Natural killer cell (primary cell): ENCODE measurements at regions not wholly inside any gene's neighbourhood (a gene's known extent, or its start where the extent isn't known, plus 50 kb on each side); places are given as distances from the start of the nearest gene placed in this dataset.
"Not testable (repeated sequence)": the region's sequence is repeated elsewhere in the genome, so short reads cannot be mapped to it uniquely, and the experiment has no call there.

Source experiments
- ATAC-seq, 3 donors: fragments of 150-1000 bp in 2 of 3; fragments of 200-7000 bp in 1 of 3; cut with Tn5 transposase; 1 replicate in 1 of 3; 2 replicates in 2 of 3; pipeline ENCODE4 v1.10.0; 2021; ENCODE audit warnings: mild to moderate bottlenecking in 2 of 3, moderate library complexity in 2 of 3
- DNase-seq, 2 donors: peaks; one replicate each; pipeline versions ENCODE4 v3.0.0 to v3.0.0-alpha.2; 2013 to 2021; ENCODE audit warnings: mixed read lengths in 1 of 2
- H3K27ac ChIP-seq: one replicate; pipeline ENCODE4 v1.5.1; 2013; ENCODE audit warnings: mild to moderate bottlenecking, low read length
- H3K27me3 ChIP-seq: one replicate; pipeline ENCODE4 v1.6.1; 2013; ENCODE audit warnings: low read length; ENCODE audit not compliant: control insufficient read depth, insufficient read depth
- H3K36me3 ChIP-seq: one replicate; pipeline ENCODE4 v1.6.1; 2013; ENCODE audit warnings: low read length; ENCODE audit not compliant: control insufficient read depth, insufficient read depth
- H3K4me1 ChIP-seq: one replicate; pipeline ENCODE4 v1.6.1; 2013; ENCODE audit warnings: low read length; ENCODE audit not compliant: control insufficient read depth, insufficient read depth
- H3K4me3 ChIP-seq: one replicate; pipeline ENCODE4 v1.5.1; 2013; ENCODE audit warnings: low read length
- H3K9me3 ChIP-seq: one replicate; pipeline ENCODE4 v1.6.1; 2013; ENCODE audit warnings: low read length; ENCODE audit not compliant: control insufficient read depth, insufficient read depth
- H3K27ac Mint-ChIP-seq, 2 donors: one replicate each; pipeline ENCODE4 v1.8.0; 2022; ENCODE audit warnings: mild to moderate bottlenecking in 2 of 2, mixed read lengths in 2 of 2, moderate library complexity in 1 of 2
- H3K27me3 Mint-ChIP-seq, 2 donors: one replicate each; pipeline ENCODE4 v1.8.0; 2022; ENCODE audit warnings: low read depth in 2 of 2, mixed read lengths in 2 of 2
- H3K36me3 Mint-ChIP-seq: one replicate; pipeline ENCODE4 v1.8.0; 2022; ENCODE audit warnings: mixed read lengths
- H3K4me1 Mint-ChIP-seq, 2 donors: one replicate each; pipeline ENCODE4 v1.8.0; 2022; ENCODE audit warnings: mixed read lengths in 2 of 2
- H3K4me3 Mint-ChIP-seq: one replicate; pipeline ENCODE4 v1.8.0; 2022; ENCODE audit warnings: mild to moderate bottlenecking, moderate library complexity, mixed read lengths
- H3K9me3 Mint-ChIP-seq, 2 donors: one replicate each; pipeline ENCODE4 v1.8.0; 2022; ENCODE audit warnings: mixed read lengths in 2 of 2
- CTCF ChIP-seq: fragments of 200-600 bp; IDR thresholded peaks from one replicate; pipeline ENCODE4 v1.8.0; 2022; ENCODE audit warnings: antibody characterized with exemption
- WGBS: methylation state at CpG from one replicate; pipeline ENCODE4 v1.1.7; 2013; ENCODE audit warnings: missing lambda C conversion rate; ENCODE audit not compliant: insufficient coverage; 5-methylcytosine and 5-hydroxymethylcytosine counted together
- intact Hi-C: fragments of 100-400 bp; cut with micrococcal nuclease; formaldehyde crosslinking; loops from one replicate; pipeline ENCODE4 v1.14.2; 2022

GRCh38 chr11:28910926-28911325, 802.7 kb downstream of the METTL15 start:
- H3K27ac Mint-ChIP-seq: no peak overlapping the region
- WGBS: 86% methylated on average over 2 of the region's 2 CpGs
- TF ChIP-seq CTCF: no peak
- intact Hi-C loops: no loop called here
- Histone ChIP-seq H3K4me1 (no peaks in the 10 kb centered on the region), H3K36me3 (no peaks in the 10 kb centered on the region), H3K27ac (no peak overlapping the region), H3K4me3 (no peak overlapping the region), H3K9me3 (no peaks in the 10 kb centered on the region), H3K27me3 (no peaks in the 10 kb centered on the region)
- H3K36me3 Mint-ChIP-seq: peaks cover 16% of the 10 kb centered on the region
- no peak for DNase-seq
- no peaks in the 10 kb centered on the region for H3K27me3 Mint-ChIP-seq
- no peak for ATAC-seq
- H3K4me3 Mint-ChIP-seq: no peak overlapping the region
- H3K4me1 Mint-ChIP-seq: no peaks in the 10 kb centered on the region
- H3K9me3 Mint-ChIP-seq: peaks cover 13 to 25% of the 10 kb centered on the region in 2 donors

- Histone ChIP-seq H3K36me3 (no peaks in the 10 kb centered on the region), H3K27ac (no peak overlapping the region), H3K27me3 (no peaks in the 10 kb centered on the region), H3K9me3 (no peaks in the 10 kb centered on the region), H3K4me1 (no peaks in the 10 kb centered on the region), H3K4me3 (no peak overlapping the region)
- intact Hi-C loops: no loop called here
- ATAC-seq (no peak), DNase-seq (no peak)
- WGBS: 67% methylated on average over 2 of the region's 2 CpGs
- H3K27ac Mint-ChIP-seq: no peak overlapping the region
- no peaks in the 10 kb centered on the region for H3K36me3 Mint-ChIP-seq
- H3K9me3 Mint-ChIP-seq: peaks cover 10 to 25% of the 10 kb centered on the region in 2 donors
- H3K4me1 Mint-ChIP-seq: no peaks in the 10 kb centered on the region
- no peak for TF ChIP-seq CTCF
- no peak overlapping the region for H3K4me3 Mint-ChIP-seq
- no peaks in the 10 kb centered on the region for H3K27me3 Mint-ChIP-seq
These were observed 795.5 kb downstream of the METTL15 start for GRCh38 chr11:28903716-28904115.

- Histone ChIP-seq H3K27ac (no peak overlapping the region), H3K36me3 (no peaks in the 10 kb centered on the region), H3K9me3 (no peaks in the 10 kb centered on the region), H3K4me3 (no peak overlapping the region), H3K27me3 (no peaks in the 10 kb centered on the region), H3K4me1 (no peaks in the 10 kb centered on the region)
- intact Hi-C loops: no loop called here
- Mint-ChIP-seq H3K4me3 (no peak overlapping the region), H3K27me3 (no peaks in the 10 kb centered on the region), H3K27ac (no peak overlapping the region), H3K36me3 (no peaks in the 10 kb centered on the region), H3K9me3 (peaks cover 10 to 18% of the 10 kb centered on the region in 2 donors), H3K4me1 (no peaks in the 10 kb centered on the region)
- ATAC-seq (no peak), DNase-seq (no peak)
- no CpG with 5 or more reads among the region's 3 CpGs for WGBS
- TF ChIP-seq CTCF: no peak
These were observed 792.2 kb downstream of the METTL15 start for GRCh38 chr11:28900427-28900826.

- Mint-ChIP-seq H3K36me3 (no peaks in the 10 kb centered on the region), H3K27ac (no peak overlapping the region), H3K9me3 (peaks cover 10 to 14% of the 10 kb centered on the region in 2 donors), H3K4me1 (no peaks in the 10 kb centered on the region), H3K27me3 (no peaks in the 10 kb centered on the region), H3K4me3 (no peak overlapping the region)
- Histone ChIP-seq H3K4me1 (no peaks in the 10 kb centered on the region), H3K4me3 (no peak overlapping the region), H3K9me3 (no peaks in the 10 kb centered on the region), H3K36me3 (no peaks in the 10 kb centered on the region), H3K27ac (no peak overlapping the region), H3K27me3 (no peaks in the 10 kb centered on the region)
- DNase-seq (no peak), ATAC-seq (no peak)
- intact Hi-C loops: no loop called here
- no peak for TF ChIP-seq CTCF
These were observed 791.5 kb downstream of the METTL15 start for GRCh38 chr11:28899706-28900105.

DNA sequence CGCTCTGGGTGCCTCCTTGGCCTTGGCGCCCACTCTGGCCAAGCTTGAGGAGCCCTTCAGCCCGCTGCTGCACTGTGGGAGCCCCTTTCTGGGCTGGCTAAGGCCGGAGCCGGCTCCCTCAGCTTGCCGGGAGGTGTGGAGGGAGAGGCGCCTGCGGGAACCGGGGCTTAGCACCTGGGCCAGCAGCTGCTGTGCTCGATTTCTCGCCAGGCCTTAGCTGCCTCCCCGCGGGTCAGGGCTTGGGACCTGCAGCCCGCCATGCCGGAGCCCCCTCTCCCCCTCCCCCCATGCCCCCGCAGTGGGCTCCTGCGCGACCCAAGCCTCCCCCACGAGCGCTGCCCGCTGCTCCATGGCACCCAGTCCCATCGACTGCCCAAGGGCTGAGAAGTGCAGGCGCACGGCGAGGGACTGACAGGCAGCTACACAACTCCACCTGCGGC, 782.4 kb downstream of the METTL15 start:
- H3K9me3 Mint-ChIP-seq: peaks cover 20 to 22% of the 10 kb centered on the region in 2 donors
- H3K4me1 Mint-ChIP-seq, H3K9me3 ChIP-seq, H3K4me1 ChIP-seq, H3K27ac Mint-ChIP-seq, H3K4me3 ChIP-seq, H3K27me3 Mint-ChIP-seq, intact Hi-C loops, H3K36me3 Mint-ChIP-seq, H3K36me3 ChIP-seq, ATAC-seq, H3K27ac ChIP-seq, H3K27me3 ChIP-seq, DNase-seq, H3K4me3 Mint-ChIP-seq: not testable (repeated sequence)
- 92% methylated on average over 19 of the region's 26 CpGs for WGBS
